ENCODE measurements at regions not wholly inside any gene's neighbourhood (a gene's known extent, or its start where the extent isn't known, plus 50 kb on each side); places are given as distances from the start of the nearest gene placed in this dataset.

- DNase-seq (no peak), ATAC-seq (no peak)
- Mint-ChIP-seq H3K27ac (no peak overlapping the region), H3K4me3 (no peak overlapping the region), H3K27me3 (peaks cover 12% of the 10 kb centered on the region), H3K4me1 (no peaks in the 10 kb centered on the region), H3K36me3 (ENCODE audit: low read depth) (peaks cover 2% of the 10 kb centered on the region)
- H3K9me3 ChIP-seq (ENCODE audit: control insufficient read depth, low read length, poor library complexity, severe bottlenecking) = no peaks in the 10 kb centered on the region
Measured at GRCh38 chr16:26317885-26318284, 626.1 kb downstream of the HS3ST4 start.

DNA sequence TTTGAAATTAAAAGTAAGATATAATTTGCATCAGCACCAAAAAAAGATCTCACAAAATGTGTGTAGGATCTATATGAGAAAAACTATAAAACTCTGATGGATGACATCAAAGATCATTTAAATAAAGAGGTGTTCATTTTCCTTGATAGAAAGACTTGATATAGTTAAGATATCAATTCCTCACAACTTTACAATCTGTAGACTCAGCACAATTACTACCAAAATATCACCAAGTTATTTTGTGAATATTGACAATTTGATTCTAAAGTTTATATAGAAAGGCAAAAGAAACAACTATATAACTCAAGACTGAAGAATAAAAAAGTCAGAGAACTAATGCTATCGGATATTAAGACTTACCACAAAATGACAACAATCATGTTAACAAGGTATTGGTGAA, 638.9 kb downstream of the HS3ST4 start:
- H3K27ac Mint-ChIP-seq = no peak overlapping the region
- no peak for ATAC-seq
- no peaks in the 10 kb centered on the region for H3K9me3 ChIP-seq (ENCODE audit: control insufficient read depth, low read length, poor library complexity, severe bottlenecking)
- peaks cover 4% of the 10 kb centered on the region for H3K4me1 Mint-ChIP-seq
- no peak overlapping the region for H3K4me3 Mint-ChIP-seq
- DNase-seq = no peak
- no peaks in the 10 kb centered on the region for H3K36me3 Mint-ChIP-seq (ENCODE audit: low read depth)
- H3K27me3 Mint-ChIP-seq = peaks cover 4% of the 10 kb centered on the region

DNA sequence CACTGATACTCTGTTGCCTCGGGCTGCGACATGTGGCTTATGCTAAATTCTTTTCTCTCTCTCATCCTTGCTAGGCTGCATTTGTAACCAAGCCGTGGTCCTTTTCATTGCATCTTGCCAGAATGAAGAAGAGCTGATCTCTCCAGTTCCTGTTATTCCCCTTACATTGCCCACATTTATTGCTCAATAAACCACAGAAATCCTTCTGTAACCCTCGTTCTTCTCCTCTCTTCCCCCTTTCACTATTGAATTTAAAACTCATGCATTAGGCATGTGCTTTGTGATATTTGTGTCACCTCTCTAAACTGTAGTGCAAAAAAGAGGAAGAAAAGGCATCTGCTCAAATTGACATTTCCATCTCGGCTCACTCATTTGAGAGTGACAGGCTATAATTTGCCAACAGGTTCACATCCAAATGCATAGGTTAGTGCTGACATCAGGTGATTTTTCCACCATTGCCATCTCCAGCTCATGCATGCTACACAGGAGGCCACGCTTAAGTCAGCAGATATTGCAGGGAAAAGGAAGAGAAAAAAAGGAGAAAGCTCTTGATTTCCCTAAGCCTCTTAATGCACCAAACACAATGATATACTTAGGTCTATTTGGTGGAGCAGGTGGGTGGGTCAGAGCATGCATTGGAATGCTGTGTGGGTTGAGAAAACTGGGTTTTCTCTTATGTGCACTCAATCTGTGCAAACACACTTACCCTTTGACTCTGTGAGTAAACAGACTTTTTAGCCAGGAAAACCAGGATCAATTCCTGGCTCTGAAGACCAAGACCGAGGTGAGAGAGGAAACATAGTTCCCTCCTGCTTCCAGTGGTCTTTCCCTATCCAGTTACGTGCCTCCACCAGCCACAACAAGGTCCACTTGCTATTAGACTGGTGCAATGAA, 642.7 kb downstream of the HS3ST4 start:
- peaks cover 7% of the 10 kb centered on the region for H3K27me3 Mint-ChIP-seq
- H3K9me3 ChIP-seq (ENCODE audit: control insufficient read depth, low read length, poor library complexity, severe bottlenecking) = no peaks in the 10 kb centered on the region
- no peaks in the 10 kb centered on the region for H3K36me3 Mint-ChIP-seq (ENCODE audit: low read depth)
- ATAC-seq (no peak), DNase-seq (no peak)
- no peak overlapping the region for H3K27ac Mint-ChIP-seq
- H3K4me3 Mint-ChIP-seq = no peak overlapping the region
- H3K4me1 Mint-ChIP-seq = peaks cover 4% of the 10 kb centered on the region

- H3K36me3 Mint-ChIP-seq (ENCODE audit: low read depth) = no peaks in the 10 kb centered on the region
- H3K4me1 Mint-ChIP-seq = peaks cover 4% of the 10 kb centered on the region
- no peak for DNase-seq
- peaks cover 7% of the 10 kb centered on the region for H3K27me3 Mint-ChIP-seq
- H3K4me3 Mint-ChIP-seq = no peak overlapping the region
- no peaks in the 10 kb centered on the region for H3K9me3 ChIP-seq (ENCODE audit: control insufficient read depth, low read length, poor library complexity, severe bottlenecking)
- no peak for ATAC-seq
- H3K27ac Mint-ChIP-seq = no peak overlapping the region
Measured at GRCh38 chr16:26335236-26335853, 643.6 kb downstream of the HS3ST4 start.

DNA sequence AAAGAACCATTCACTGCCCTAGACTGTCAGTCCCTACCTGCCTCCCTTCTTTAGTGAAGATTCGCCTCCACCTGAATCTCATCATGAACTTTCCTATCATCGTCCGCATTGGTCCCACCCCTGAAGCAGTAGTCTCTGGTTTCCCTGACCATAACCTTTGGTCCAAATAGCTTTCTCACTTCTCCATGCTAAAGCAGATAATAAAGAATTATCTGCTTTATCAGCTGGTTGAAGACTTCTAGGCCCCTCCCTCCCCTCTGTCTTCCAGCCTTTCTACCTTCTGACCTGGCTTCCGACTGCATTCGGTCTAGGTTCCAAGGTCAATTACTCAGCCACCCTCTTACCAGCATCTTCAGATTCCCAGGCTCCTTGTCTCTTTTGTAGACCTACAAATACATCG, 650.9 kb downstream of the HS3ST4 start:
- H3K36me3 Mint-ChIP-seq (ENCODE audit: low read depth) = no peaks in the 10 kb centered on the region
- no peak overlapping the region for H3K27ac Mint-ChIP-seq
- ATAC-seq (no peak), DNase-seq (no peak)
- peaks cover 17% of the 10 kb centered on the region for H3K27me3 Mint-ChIP-seq
- H3K4me1 Mint-ChIP-seq = no peaks in the 10 kb centered on the region
- no peak overlapping the region for H3K4me3 Mint-ChIP-seq
- no peaks in the 10 kb centered on the region for H3K9me3 ChIP-seq (ENCODE audit: control insufficient read depth, low read length, poor library complexity, severe bottlenecking)

DNA sequence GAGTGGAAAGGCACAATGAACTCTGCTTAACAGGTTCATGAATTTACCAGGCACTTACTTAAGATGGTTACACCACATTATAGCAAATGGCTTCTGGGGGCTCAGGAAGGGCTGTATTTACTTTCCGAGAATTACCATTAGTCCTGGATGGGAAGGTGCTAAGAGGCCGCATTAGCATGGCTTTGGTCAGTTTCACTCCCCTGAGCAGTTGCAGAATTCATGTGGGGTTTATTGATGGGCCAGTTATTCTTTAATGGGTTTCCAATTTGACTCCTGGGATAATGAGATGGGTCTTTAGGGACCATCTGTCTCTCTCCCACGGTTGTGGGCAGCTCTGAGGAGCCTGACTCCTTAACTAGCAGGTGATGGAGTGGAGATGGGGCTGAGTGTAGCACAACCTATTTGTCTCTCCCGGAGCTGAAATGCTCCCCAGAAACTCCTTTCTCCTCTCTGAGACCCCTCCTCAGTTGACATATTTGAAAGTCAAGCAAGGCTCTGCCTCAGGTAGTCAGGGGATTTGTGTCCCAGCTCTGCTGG, 652.5 kb downstream of the HS3ST4 start:
- H3K4me3 Mint-ChIP-seq = no peak overlapping the region
- H3K4me1 Mint-ChIP-seq = no peaks in the 10 kb centered on the region
- peaks cover 10% of the 10 kb centered on the region for H3K27me3 Mint-ChIP-seq
- no peak for ATAC-seq
- no peak overlapping the region for H3K27ac Mint-ChIP-seq
- no peak for DNase-seq
- H3K9me3 ChIP-seq (ENCODE audit: control insufficient read depth, low read length, poor library complexity, severe bottlenecking) = no peaks in the 10 kb centered on the region
- no peaks in the 10 kb centered on the region for H3K36me3 Mint-ChIP-seq (ENCODE audit: low read depth)

DNA sequence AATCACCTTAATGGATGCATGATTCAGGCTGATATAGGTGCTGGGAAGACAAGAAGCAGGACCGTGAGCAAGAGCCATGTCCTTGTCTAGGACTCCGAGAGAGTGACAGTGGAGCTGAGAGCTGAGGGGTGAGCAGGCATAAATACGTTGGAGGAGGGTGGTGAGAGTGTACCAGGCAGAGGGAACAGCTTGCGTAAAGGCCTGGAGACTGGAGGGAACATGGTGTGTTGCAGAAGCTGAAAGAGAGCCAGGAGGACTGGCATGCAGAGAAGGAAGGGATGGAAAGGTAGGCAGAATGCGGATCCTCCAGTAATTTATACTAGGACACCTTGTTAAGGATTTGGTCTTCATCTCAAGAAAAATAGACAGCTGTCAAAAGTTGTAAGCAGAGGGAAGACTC, 653.2 kb downstream of the HS3ST4 start:
- Mint-ChIP-seq H3K27ac (no peak overlapping the region), H3K36me3 (ENCODE audit: low read depth) (no peaks in the 10 kb centered on the region), H3K4me3 (no peak overlapping the region), H3K27me3 (peaks cover 10% of the 10 kb centered on the region), H3K4me1 (no peaks in the 10 kb centered on the region)
- DNase-seq (no peak), ATAC-seq (no peak)
- no peaks in the 10 kb centered on the region for H3K9me3 ChIP-seq (ENCODE audit: control insufficient read depth, low read length, poor library complexity, severe bottlenecking)

DNA sequence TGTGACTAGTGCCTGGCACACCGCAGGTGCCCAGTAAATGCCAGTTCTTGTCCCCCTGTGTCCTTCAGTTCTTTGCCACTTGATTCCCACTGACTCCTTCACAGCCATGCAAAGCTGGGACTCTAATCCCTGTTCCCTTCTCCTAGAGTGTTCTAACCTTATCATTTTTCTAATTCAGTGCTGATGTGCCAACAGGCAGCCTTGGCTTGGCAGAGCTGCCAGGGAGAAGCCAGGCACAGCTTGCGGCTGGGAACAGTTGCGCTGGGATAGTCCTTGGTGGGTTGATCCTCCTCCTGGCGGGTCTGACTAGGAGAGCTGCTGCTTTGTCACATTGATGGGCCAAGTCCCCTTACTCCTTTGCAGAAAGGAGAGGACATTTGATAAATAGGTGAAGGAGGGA, 654.2 kb downstream of the HS3ST4 start:
- no peak for ATAC-seq
- Mint-ChIP-seq H3K36me3 (ENCODE audit: low read depth) (no peaks in the 10 kb centered on the region), H3K4me1 (no peaks in the 10 kb centered on the region), H3K27ac (no peak overlapping the region), H3K4me3 (no peak overlapping the region), H3K27me3 (peaks cover 10% of the 10 kb centered on the region)
- no peaks in the 10 kb centered on the region for H3K9me3 ChIP-seq (ENCODE audit: control insufficient read depth, low read length, poor library complexity, severe bottlenecking)
- DNase-seq = no peak

DNA sequence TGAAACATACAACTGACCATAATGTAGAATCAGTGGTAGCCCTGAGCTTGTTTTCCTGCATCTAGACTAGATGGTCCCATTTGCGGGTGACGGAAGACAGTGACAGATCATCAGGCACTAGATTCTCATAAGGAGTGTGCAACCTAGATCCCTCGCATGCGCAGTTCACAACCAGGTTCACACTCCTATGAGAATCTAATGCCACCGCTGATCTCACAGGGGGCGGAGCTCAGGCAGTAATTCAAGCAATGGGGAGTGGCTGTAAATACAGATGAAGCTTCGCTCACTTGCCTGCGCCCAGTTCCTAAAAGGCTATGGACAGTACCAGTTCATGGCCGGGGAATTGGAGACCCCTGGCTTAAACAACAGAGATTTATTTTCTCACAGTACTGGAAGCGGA, 656.3 kb downstream of the HS3ST4 start:
- no peaks in the 10 kb centered on the region for H3K36me3 Mint-ChIP-seq (ENCODE audit: low read depth)
- no peak overlapping the region for H3K4me3 Mint-ChIP-seq
- peaks cover 6% of the 10 kb centered on the region for H3K27me3 Mint-ChIP-seq
- ATAC-seq = no peak
- no peaks in the 10 kb centered on the region for H3K4me1 Mint-ChIP-seq
- no peak overlapping the region for H3K27ac Mint-ChIP-seq
- no peaks in the 10 kb centered on the region for H3K9me3 ChIP-seq (ENCODE audit: control insufficient read depth, low read length, poor library complexity, severe bottlenecking)
- DNase-seq = no peak

DNA sequence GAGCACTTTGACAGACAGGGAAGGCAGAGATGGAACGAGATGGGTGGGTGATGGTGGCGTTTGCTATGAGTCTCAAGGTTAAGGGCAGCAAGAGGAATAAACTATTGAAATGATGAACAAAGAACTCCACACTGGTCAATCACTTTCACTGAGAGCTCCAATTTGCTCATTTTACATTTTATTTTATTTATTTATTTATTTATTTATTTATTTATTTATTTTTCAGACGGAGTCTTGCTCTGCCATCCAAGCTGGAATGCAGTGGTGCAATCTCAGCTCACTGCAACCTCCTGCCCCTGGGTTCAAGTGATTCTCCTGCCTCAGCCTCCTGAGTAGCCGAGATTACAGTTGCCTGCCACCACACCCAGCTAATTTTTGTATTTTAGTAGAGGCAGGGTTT, 669.1 kb downstream of the HS3ST4 start:
- H3K9me3 ChIP-seq (ENCODE audit: control insufficient read depth, low read length, poor library complexity, severe bottlenecking) = no peaks in the 10 kb centered on the region
- H3K27me3 Mint-ChIP-seq = peaks cover 11% of the 10 kb centered on the region
- ATAC-seq (no peak), DNase-seq (no peak)
- no peaks in the 10 kb centered on the region for H3K4me1 Mint-ChIP-seq
- no peak overlapping the region for H3K4me3 Mint-ChIP-seq
- H3K27ac Mint-ChIP-seq = no peak overlapping the region
- no peaks in the 10 kb centered on the region for H3K36me3 Mint-ChIP-seq (ENCODE audit: low read depth)

DNA sequence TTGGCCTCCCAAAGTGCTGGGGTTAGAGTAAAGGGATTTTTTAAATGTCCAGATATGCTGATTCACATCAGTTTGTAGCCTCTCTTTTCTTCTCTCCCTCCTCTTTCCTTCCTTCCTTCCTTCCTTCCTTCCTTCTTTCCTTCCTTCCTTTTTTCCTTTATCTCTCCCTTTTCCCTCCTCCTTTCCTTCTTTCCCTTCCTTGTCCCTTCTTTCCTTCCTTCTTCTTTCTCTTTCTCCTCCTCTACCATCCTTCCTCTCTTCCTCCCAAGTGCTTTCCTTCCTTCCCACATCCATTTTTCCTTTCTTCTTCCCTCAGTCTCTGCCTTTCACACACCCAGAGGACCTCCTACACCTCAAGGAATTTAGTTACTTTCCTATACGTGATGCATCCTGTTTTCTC, 671.8 kb downstream of the HS3ST4 start:
- no peaks in the 10 kb centered on the region for H3K9me3 ChIP-seq (ENCODE audit: control insufficient read depth, low read length, poor library complexity, severe bottlenecking)

GRCh38 chr16:26365161-26365940, 673.6 kb downstream of the HS3ST4 start:
- H3K27ac Mint-ChIP-seq = no peak overlapping the region
- no peaks in the 10 kb centered on the region for H3K9me3 ChIP-seq (ENCODE audit: control insufficient read depth, low read length, poor library complexity, severe bottlenecking)
- DNase-seq (no peak), ATAC-seq (no peak)
- no peak overlapping the region for H3K4me3 Mint-ChIP-seq
- peaks cover 17% of the 10 kb centered on the region for H3K27me3 Mint-ChIP-seq
- no peaks in the 10 kb centered on the region for H3K4me1 Mint-ChIP-seq
- peaks cover 3% of the 10 kb centered on the region for H3K36me3 Mint-ChIP-seq (ENCODE audit: low read depth)

More for the DNA sequence above, 671.8 kb downstream of the HS3ST4 start:
- H3K36me3 Mint-ChIP-seq (ENCODE audit: low read depth) = peaks cover 3% of the 10 kb centered on the region
- DNase-seq = no peak
- no peak for ATAC-seq
- H3K27ac Mint-ChIP-seq = no peak overlapping the region
- no peaks in the 10 kb centered on the region for H3K4me1 Mint-ChIP-seq
- H3K27me3 Mint-ChIP-seq = peaks cover 17% of the 10 kb centered on the region
- no peak overlapping the region for H3K4me3 Mint-ChIP-seq

DNA sequence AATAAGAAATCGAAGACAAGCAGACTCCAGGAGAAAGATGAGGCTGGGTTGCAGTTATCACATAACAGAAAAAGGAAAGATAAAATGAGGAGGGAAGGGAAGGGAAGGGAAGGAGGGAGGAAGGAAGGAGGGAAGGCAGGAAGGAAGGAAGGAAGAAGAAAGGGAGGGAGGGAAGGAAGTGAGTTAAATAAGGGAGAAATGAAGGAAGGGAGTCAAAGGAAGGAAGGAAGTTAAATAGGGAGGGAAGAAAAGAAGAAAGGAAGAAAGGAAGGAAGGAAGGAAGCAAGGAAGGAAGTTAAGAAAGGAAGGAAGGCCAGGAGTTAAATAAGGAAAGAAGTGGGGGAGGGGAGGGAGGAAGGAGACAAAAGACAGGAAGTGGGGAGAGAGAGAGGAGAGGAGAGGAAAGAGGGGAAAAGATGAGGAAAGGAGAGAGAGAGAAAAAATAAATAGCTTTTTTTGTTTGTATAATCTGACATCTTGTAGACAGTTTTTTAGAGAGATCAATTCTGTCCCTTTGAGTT, 679.6 kb downstream of the HS3ST4 start:
- H3K4me3 Mint-ChIP-seq = no peak overlapping the region
- H3K36me3 Mint-ChIP-seq (ENCODE audit: low read depth) = no peaks in the 10 kb centered on the region
- no peaks in the 10 kb centered on the region for H3K9me3 ChIP-seq (ENCODE audit: control insufficient read depth, low read length, poor library complexity, severe bottlenecking)
- H3K27me3 Mint-ChIP-seq = peaks cover under 1% of the 10 kb centered on the region
- no peak for ATAC-seq
- no peak overlapping the region for H3K27ac Mint-ChIP-seq
- no peak for DNase-seq
- no peaks in the 10 kb centered on the region for H3K4me1 Mint-ChIP-seq
